ENCODE measurements at regions not wholly inside any gene's neighbourhood (a gene's known extent, or its start where the extent isn't known, plus 50 kb on each side); places are given as distances from the start of the nearest gene placed in this dataset.

GRCh38 chr1:191585095-191585494 lies 573.2 kb upstream of the RGS18 start:
- DNase-seq (ENCODE audit: low spot score) (no peak), ATAC-seq (no peak), FAIRE-seq (no peak)
- no TSS peak for BruUV-seq (replicated peaks)
- Histone ChIP-seq H3K9ac (ENCODE audit: insufficient read depth, low read depth, low read length) (no peak overlapping the region), H3K9me3 (ENCODE audit: low read length) (no peaks in the 10 kb centered on the region), H3K4me3 (replicated peaks in 1 of 3; ENCODE audit: insufficient read depth in 1 of 3, low read depth in 2 of 3, low read length in 3 of 3) (no peak overlapping the region), H3K36me3 (replicated peaks in 1 of 2; ENCODE audit: control insufficient read depth in 1 of 2, insufficient read depth in 2 of 2, low read length in 2 of 2) (no peaks in the 10 kb centered on the region), H3K4me2 (ENCODE audit: low read depth, low read length) (no peak overlapping the region), H2AFZ (ENCODE audit: low read length) (no peak overlapping the region), H3K4me1 (ENCODE audit: insufficient read depth, low read length) (no peaks in the 10 kb centered on the region), H3K27ac (ENCODE audit: extremely low read length, insufficient read depth, low read length) (no peak overlapping the region), H3K79me2 (ENCODE audit: insufficient read depth, low read length) (no peaks in the 10 kb centered on the region), H3K27me3 (ENCODE audit: control insufficient read depth in 1 of 2, insufficient read depth in 2 of 2, low read length in 2 of 2) (no peaks in the 10 kb centered on the region), H4K20me1 (ENCODE audit: insufficient read depth, low read length) (no peaks in the 10 kb centered on the region)
- ChIA-PET POLR2A (no interaction called here), CTCF (ENCODE audit: low intra/inter-chr PET ratio, low total read pairs) (no interaction called here)
- in situ Hi-C loops (cut with HindIII; ENCODE audit: extremely low pct_ligation_motif_present, low pct_unique_long_range_greater_than_20kb) (no loop called here), intact Hi-C loops (cut with micrococcal nuclease; ENCODE audit: unreplicated experiment) (no loop called here)
- TF ChIP-seq GTF3A (CRISPR knock-in tag; conservative IDR thresholded peaks at IDR 0.05) (no peak), MTF1 (CRISPR knock-in tag; IDR thresholded peaks at IDR 0.05) (no peak), DMAP1 (CRISPR knock-in tag; IDR thresholded peaks at IDR 0.05) (no peak)
- WGBS (ENCODE audit: low lambda C conversion rate), result 2% methylated on average over 2 of the region's 2 CpGs

GRCh38 chr1:191588905-191589304 lies 569.4 kb upstream of the RGS18 start:
- in situ Hi-C loops (cut with HindIII; ENCODE audit: extremely low pct_ligation_motif_present, low pct_unique_long_range_greater_than_20kb) (no loop called here), intact Hi-C loops (cut with micrococcal nuclease; ENCODE audit: unreplicated experiment) (no loop called here)
- no peak overlapping the region for H3K9ac ChIP-seq (ENCODE audit: insufficient read depth, low read depth, low read length)
- H3K36me3 ChIP-seq (replicated peaks in 1 of 2; ENCODE audit: control insufficient read depth in 1 of 2, insufficient read depth in 2 of 2, low read length in 2 of 2), result no peaks in the 10 kb centered on the region
- no peak overlapping the region for H3K27ac ChIP-seq (ENCODE audit: extremely low read length, insufficient read depth, low read length)
- ChIA-PET POLR2A (no interaction called here), CTCF (ENCODE audit: low intra/inter-chr PET ratio, low total read pairs) (no interaction called here)
- no peaks in the 10 kb centered on the region for H3K79me2 ChIP-seq (ENCODE audit: insufficient read depth, low read length)
- H3K4me1 ChIP-seq (ENCODE audit: insufficient read depth, low read length), result no peaks in the 10 kb centered on the region
- no peak for FAIRE-seq
- no peak overlapping the region for H3K4me2 ChIP-seq (ENCODE audit: low read depth, low read length)
- DNase-seq (ENCODE audit: low spot score), result no peak
- WGBS (ENCODE audit: low lambda C conversion rate), result 0% methylated on average over 1 of the region's 1 CpG
- no TSS peak for BruUV-seq (replicated peaks)
- no peaks in the 10 kb centered on the region for H3K9me3 ChIP-seq (ENCODE audit: low read length)
- H3K4me3 ChIP-seq (replicated peaks in 1 of 3; ENCODE audit: insufficient read depth in 1 of 3, low read depth in 2 of 3, low read length in 3 of 3), result no peak overlapping the region
- ATAC-seq, result no peak
- TF ChIP-seq ZFP41 (CRISPR knock-in tag; IDR thresholded peaks at IDR 0.05; ENCODE audit: borderline replicate concordance) (no peak), ONECUT2 (CRISPR knock-in tag; IDR thresholded peaks at IDR 0.05) (no peak), XRCC5 (optimal IDR thresholded peaks at IDR 0.05; ENCODE audit: low read length) (no peak), ZBTB3 (CRISPR knock-in tag; IDR thresholded peaks at IDR 0.05; ENCODE audit: borderline replicate concordance, low read depth) (no peak), ZNF20 (CRISPR knock-in tag; IDR thresholded peaks at IDR 0.05) (no peak), ZNF552 (CRISPR knock-in tag; IDR thresholded peaks at IDR 0.05; ENCODE audit: borderline replicate concordance) (no peak)
- H4K20me1 ChIP-seq (ENCODE audit: insufficient read depth, low read length), result no peaks in the 10 kb centered on the region
- no peak overlapping the region for H2AFZ ChIP-seq (ENCODE audit: low read length)
- H3K27me3 ChIP-seq (ENCODE audit: control insufficient read depth in 1 of 2, insufficient read depth in 2 of 2, low read length in 2 of 2), result no peaks in the 10 kb centered on the region

Measured in HepG2 (cell line).